Transverse colon (tissue), 3 donors: ENCODE measurements at regions not wholly inside any gene's neighbourhood (a gene's known extent, or its start where the extent isn't known, plus 50 kb on each side); places are given as distances from the start of the nearest gene placed in this dataset.

Experiments
- CTCF ChIP-seq, 5 experiments: fragments of 200-600 bp in 3 of 5; fragments of 450-650 bp in 2 of 5; sonication (generic) in 3 of 5; IDR thresholded peaks; 1 replicate in 2 of 5; 2 replicates in 3 of 5; pipeline ENCODE4 v1.5.1; 2016 to 2017; ENCODE audit warnings: antibody characterized with exemption in 5 of 5, inconsistent platforms in 3 of 5, mild to moderate bottlenecking in 2 of 5, moderate library complexity in 1 of 5
- POLR2A ChIP-seq: fragments of 450-650 bp; IDR thresholded peaks from one replicate; pipeline ENCODE4 v1.6.1; 2016; ENCODE audit warnings: antibody characterized with exemption, mild to moderate bottlenecking, moderate library complexity

- TF ChIP-seq CTCF (IDR thresholded peaks at IDR 0.05) (no peak), POLR2A (no peak)
Measured at GRCh38 chr1:43034195-43034658, 75.6 kb upstream of the SLC2A1 start.
